HCEC 1CT (cell line): ENCODE measurements at regions not wholly inside any gene's neighbourhood (a gene's known extent, or its start where the extent isn't known, plus 50 kb on each side); places are given as distances from the start of the nearest gene placed in this dataset.
"Not testable (repeated sequence)": the region's sequence is repeated elsewhere in the genome, so short reads cannot be mapped to it uniquely, and the experiment has no call there.

ENCODE experiments used
- DNase-seq: peaks from one replicate; pipeline ENCODE4 v3.0.0-alpha.2; 2017

GRCh38 chr10:34058845-34059614, 724.6 kb upstream of the NRP1 start:
- DNase-seq: no peak

GRCh38 chr10:34055410-34055985, 721.0 kb upstream of the NRP1 start:
- not testable (repeated sequence) for DNase-seq

GRCh38 chr10:34049887-34050286, 715.4 kb upstream of the NRP1 start:
- DNase-seq: no peak

GRCh38 chr10:34049469-34049868, 715.0 kb upstream of the NRP1 start:
- no peak for DNase-seq

GRCh38 chr10:34047389-34047788, 712.9 kb upstream of the NRP1 start:
- no peak for DNase-seq

GRCh38 chr10:34046506-34047034, 712.1 kb upstream of the NRP1 start:
- DNase-seq: no peak

GRCh38 chr10:34045571-34046190, 711.2 kb upstream of the NRP1 start:
- peak; percentile 41 for DNase-seq

GRCh38 chr10:34041871-34042270, 707.4 kb upstream of the NRP1 start:
- DNase-seq: no peak

GRCh38 chr10:34037499-34037898, 703.0 kb upstream of the NRP1 start:
- no peak for DNase-seq

GRCh38 chr10:34035241-34035790, 700.8 kb upstream of the NRP1 start:
- DNase-seq: not testable (repeated sequence)

- DNase-seq: no peak
These were observed 698.6 kb upstream of the NRP1 start for GRCh38 chr10:34033078-34033477.

GRCh38 chr10:34032564-34032963, 698.1 kb upstream of the NRP1 start:
- no peak for DNase-seq

- DNase-seq: peak; percentile 69
These were observed 696.9 kb upstream of the NRP1 start for GRCh38 chr10:34031400-34031799.

GRCh38 chr10:34029455-34029854, 695.0 kb upstream of the NRP1 start:
- DNase-seq: no peak

GRCh38 chr10:34028936-34029335, 694.5 kb upstream of the NRP1 start:
- no peak for DNase-seq

- DNase-seq: peak; percentile 32
These were observed 690.4 kb upstream of the NRP1 start for GRCh38 chr10:34024693-34025425.

- DNase-seq: no peak
These were observed 689.8 kb upstream of the NRP1 start for GRCh38 chr10:34024282-34024681.

GRCh38 chr10:34022195-34022594, 687.7 kb upstream of the NRP1 start:
- DNase-seq: no peak

GRCh38 chr10:34018784-34019183, 684.3 kb upstream of the NRP1 start:
- DNase-seq: no peak

- peak; percentile 28 for DNase-seq
These were observed 683.7 kb upstream of the NRP1 start for GRCh38 chr10:34018129-34018528.

GRCh38 chr10:34017281-34017680, 682.8 kb upstream of the NRP1 start:
- DNase-seq: no peak

GRCh38 chr10:34016576-34016975, 682.1 kb upstream of the NRP1 start:
- no peak for DNase-seq

- DNase-seq: no peak
These were observed 681.2 kb upstream of the NRP1 start for GRCh38 chr10:34015700-34016099.
